Endothelial cell of umbilical vein (primary cell): ENCODE measurements at regions not wholly inside any gene's neighbourhood (a gene's known extent, or its start where the extent isn't known, plus 50 kb on each side); places are given as distances from the start of the nearest gene placed in this dataset.

Experiments
- MYC ChIP-seq: IDR thresholded peaks from one replicate; pipeline ENCODE4 v1.6.1; 2011; ENCODE audit warnings: mild to moderate bottlenecking, low read depth, low read length
- POLR2A ChIP-seq: IDR thresholded peaks from 2 replicates; pipeline ENCODE4 v1.6.1; 2012; ENCODE audit warnings: low read depth, mild to moderate bottlenecking, control low read depth, low read length
- TF ChIP-seq, protein P1 (sequence below), 2 donors: IDR thresholded peaks; 1 replicate in 1 of 2; 2 replicates in 1 of 2; pipeline ENCODE4 v1.5.1; 2011; ENCODE audit warnings: low read length in 2 of 2, mild to moderate bottlenecking in 2 of 2, moderate library complexity in 2 of 2, control low read depth in 1 of 2, inconsistent platforms in 1 of 2, low read depth in 1 of 2; ENCODE audit not compliant: insufficient read depth in 1 of 2; ENCODE audit errors: extremely low read depth in 1 of 2
- TF ChIP-seq, protein P2 (sequence below): IDR thresholded peaks from 2 replicates; pipeline ENCODE4 v1.6.1; 2011; ENCODE audit not compliant: insufficient read depth, insufficient read length

DNA sequence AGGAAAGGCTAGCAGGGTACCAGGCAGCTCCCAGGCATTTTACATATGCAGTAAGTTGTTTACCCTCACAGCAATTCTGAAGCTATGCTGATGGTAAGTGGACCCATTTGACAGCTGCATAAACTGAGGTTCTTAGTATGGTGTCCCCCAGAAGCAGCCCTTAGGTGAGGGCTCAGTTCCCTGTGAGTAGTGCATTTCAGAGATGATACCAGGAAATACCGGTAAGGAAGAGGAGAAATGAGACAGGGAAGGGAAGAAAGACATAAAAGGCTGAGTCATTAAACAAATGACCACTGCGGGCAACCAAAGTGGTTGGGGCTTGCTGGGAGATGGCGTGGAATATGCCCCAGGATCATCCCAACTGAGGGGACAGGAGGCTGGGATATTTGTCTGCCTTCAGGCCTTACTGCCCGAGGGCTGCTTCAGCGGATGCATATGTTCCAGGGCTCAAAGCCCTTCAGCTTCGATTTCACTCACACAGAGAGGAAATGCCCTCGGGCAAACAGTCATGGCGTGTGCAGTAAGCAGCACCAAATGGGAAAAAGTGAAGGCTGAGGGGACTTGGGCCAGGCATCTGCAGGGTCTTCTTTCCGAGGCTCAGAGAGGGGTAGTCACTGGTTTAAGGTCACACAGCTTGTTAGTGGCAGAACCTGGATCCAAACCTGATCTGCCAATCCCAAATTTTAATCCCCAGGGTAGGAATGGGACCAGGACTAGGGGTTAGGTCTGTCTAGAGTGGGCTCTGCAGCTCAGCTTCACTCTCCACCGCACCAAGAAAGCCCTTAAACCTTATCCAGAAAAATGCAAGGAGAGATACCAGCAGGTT lies 133.7 kb upstream of the RUNX3 start:
- no peak for TF ChIP-seq MYC
- TF ChIP-seq, protein P1, sequence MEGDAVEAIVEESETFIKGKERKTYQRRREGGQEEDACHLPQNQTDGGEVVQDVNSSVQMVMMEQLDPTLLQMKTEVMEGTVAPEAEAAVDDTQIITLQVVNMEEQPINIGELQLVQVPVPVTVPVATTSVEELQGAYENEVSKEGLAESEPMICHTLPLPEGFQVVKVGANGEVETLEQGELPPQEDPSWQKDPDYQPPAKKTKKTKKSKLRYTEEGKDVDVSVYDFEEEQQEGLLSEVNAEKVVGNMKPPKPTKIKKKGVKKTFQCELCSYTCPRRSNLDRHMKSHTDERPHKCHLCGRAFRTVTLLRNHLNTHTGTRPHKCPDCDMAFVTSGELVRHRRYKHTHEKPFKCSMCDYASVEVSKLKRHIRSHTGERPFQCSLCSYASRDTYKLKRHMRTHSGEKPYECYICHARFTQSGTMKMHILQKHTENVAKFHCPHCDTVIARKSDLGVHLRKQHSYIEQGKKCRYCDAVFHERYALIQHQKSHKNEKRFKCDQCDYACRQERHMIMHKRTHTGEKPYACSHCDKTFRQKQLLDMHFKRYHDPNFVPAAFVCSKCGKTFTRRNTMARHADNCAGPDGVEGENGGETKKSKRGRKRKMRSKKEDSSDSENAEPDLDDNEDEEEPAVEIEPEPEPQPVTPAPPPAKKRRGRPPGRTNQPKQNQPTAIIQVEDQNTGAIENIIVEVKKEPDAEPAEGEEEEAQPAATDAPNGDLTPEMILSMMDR (IDR thresholded peaks at IDR 0.05; ENCODE audit: extremely low read depth in 1 of 2, insufficient read depth in 1 of 2, low read depth in 1 of 2, low read length in 2 of 2) = no peak
- TF ChIP-seq, protein P2, sequence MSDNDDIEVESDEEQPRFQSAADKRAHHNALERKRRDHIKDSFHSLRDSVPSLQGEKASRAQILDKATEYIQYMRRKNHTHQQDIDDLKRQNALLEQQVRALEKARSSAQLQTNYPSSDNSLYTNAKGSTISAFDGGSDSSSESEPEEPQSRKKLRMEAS = no peak
- TF ChIP-seq POLR2A = no peak
